ENCODE measurements at regions not wholly inside any gene's neighbourhood (a gene's known extent, or its start where the extent isn't known, plus 50 kb on each side); places are given as distances from the start of the nearest gene placed in this dataset.

DNA sequence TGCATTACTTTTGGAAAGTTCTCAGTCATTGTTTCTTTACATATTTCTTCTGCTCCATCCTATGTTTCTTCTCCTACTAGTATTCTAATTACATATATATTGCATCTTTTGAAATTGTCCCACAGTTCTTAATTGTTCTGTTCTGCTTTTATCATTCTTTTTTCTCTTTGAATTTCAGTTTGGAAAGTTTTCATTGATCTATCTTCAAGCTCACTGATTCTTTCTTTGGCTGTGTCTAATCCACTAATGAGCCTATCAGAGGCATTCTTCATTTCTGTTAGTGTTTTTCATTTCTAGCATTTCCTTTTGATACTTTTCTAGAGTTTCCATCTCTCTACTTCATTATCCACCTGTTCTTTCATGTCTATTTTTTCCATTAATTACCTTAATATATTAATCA, 159.0 kb upstream of the KCNJ15 start:
- TF ChIP-seq CTCF (conservative IDR thresholded peaks at IDR 0.05; ENCODE audit: low read depth, low read length): no peak
- no peak for TF ChIP-seq EZH2 (IDR thresholded peaks at IDR 0.05; ENCODE audit: borderline replicate concordance, low read depth, low read length, poor library complexity, severe bottlenecking)

Data from A673 (cell line).